GM18520 (cell line): ENCODE measurements at regions not wholly inside any gene's neighbourhood (a gene's known extent, or its start where the extent isn't known, plus 50 kb on each side); places are given as distances from the start of the nearest gene placed in this dataset.

Experiments used
- ATAC-seq: cut with Tn5 transposase; IDR thresholded peaks from one replicate; pipeline ENCODE4 v1.9.1; 2021; ENCODE audit not compliant: unreplicated experiment

DNA sequence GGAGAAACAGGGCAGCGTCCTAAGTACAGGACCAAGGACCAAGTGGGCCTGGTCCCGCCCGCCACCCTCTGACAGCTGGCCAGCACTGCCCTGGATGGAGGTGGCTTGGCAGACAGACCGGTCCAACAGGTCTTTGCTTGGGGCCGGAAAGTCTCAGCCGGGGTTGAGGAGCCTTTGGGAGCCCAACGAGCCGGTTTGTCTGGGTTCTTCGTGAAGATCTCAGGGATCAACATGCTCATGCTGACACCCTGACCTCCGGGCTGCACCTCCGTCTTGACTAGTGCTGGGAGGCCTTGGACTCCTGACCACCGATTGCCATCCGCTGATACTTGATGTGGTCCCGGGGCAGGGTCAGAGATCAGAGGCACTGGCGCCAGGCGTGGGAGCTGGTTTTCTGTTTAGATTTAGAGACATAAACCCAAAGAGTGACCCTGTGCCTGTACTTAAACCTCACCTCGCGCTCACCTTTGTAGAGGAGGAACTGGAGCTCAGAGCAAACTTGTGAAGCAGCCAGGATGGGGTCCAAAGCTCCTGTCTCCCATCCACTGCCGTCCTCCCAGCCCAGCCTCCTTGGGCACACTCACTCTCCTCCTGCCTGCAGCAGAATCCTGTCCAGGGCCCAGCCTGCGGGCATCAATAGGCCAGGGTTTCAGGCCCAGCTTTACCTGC lies 92.1 kb upstream of the GSE1 start:
- no peak for ATAC-seq

- ATAC-seq: no peak
Observed at GRCh38 chr16:85521552-85522307, 91.4 kb upstream of the GSE1 start.

DNA sequence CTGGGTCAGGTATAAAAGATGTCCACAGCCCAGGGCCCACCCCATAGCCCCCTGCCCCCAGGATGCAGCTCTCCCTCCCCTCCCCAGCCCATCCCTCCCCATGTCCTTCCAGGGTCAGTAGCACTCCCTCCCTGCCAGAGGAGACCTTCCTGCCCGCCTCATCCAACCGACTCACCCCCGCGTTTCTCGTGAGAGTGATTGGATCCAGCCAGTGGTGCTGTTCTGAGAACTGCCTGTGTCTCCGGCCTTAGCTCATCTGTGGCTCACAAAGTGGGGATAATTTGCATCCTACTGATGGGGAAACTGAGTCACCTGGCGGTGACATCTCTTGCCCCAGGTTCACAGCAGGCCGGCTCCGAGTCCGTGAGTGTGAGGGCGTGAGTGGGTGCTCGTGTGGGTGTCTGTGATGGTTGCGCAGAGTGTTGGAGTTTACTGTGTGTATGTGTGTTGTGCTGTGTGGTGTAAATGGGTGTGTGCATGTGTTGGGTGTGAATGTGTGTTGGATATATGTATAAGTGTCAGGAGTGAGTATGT lies 90.7 kb upstream of the GSE1 start:
- no peak for ATAC-seq

GRCh38 chr16:85522842-85523601 lies 90.1 kb upstream of the GSE1 start:
- ATAC-seq: no peak

GRCh38 chr16:85523602-85524364 lies 89.3 kb upstream of the GSE1 start:
- ATAC-seq: no peak

DNA sequence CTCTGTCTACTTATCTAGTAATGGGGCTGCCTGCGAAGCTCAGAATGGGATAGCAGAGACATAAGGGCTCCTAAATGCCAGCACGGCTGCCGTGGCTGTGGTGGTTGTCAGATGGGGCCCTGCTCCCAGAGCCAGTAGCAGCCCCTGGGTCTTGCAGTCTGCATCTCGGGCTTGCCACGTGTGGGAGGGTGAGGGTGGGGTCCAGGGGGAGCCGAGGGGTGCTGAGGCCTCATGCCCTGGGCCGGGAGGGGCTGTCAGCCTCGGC lies 88.8 kb upstream of the GSE1 start:
- ATAC-seq: no peak

GRCh38 chr16:85524630-85525419 lies 88.3 kb upstream of the GSE1 start:
- no peak for ATAC-seq

GRCh38 chr16:85525420-85526184 lies 87.5 kb upstream of the GSE1 start:
- ATAC-seq: no peak

GRCh38 chr16:85526185-85526974 lies 86.7 kb upstream of the GSE1 start:
- no peak for ATAC-seq

GRCh38 chr16:85527042-85527766 lies 85.9 kb upstream of the GSE1 start:
- ATAC-seq: no peak

- ATAC-seq: no peak
Observed at GRCh38 chr16:85527767-85528297, 85.3 kb upstream of the GSE1 start.

DNA sequence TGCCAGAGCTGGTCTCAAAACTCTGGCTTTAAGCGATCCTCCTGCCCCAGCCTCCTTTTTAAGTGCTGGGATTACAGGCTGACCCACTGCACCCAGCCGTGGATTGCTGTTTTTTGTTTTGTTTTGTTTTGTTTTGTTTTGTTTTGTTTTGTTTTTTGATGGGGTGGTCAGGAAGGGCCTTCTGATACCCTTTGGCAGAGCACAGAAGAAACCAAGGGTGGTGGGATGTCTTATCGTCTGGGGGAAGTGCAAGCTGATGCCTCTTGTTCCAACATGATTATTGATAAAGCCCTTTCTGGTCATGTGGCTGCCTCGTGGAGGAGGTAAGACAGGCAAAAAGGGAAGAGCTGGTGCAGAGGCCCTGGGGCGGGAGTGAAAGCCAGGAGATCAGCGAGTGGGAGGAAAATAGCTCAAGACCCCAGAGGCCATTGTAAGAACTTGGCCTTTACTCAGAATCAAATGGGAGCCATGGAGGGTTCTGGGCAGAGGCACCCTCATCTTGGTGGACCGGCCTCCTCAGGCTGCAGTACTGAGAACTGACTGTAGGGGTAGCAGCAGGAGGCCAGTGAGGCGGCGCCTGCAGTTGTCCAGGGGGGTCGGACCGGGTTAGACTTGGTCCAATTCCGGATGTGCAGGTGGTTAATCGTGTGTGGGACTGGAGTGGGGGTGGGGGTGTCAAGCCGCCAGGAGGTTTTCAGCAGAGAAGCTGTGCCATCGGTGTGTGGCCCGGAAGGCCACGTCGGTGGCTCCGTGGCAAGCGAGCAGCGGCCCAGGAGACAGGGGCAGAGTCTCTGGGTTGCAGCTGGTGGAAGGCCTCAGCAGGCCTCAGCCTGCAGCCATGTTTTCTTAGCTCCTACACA lies 84.4 kb upstream of the GSE1 start:
- ATAC-seq: no peak

- ATAC-seq: no peak
Observed at GRCh38 chr16:85529489-85530369, 83.4 kb upstream of the GSE1 start.

DNA sequence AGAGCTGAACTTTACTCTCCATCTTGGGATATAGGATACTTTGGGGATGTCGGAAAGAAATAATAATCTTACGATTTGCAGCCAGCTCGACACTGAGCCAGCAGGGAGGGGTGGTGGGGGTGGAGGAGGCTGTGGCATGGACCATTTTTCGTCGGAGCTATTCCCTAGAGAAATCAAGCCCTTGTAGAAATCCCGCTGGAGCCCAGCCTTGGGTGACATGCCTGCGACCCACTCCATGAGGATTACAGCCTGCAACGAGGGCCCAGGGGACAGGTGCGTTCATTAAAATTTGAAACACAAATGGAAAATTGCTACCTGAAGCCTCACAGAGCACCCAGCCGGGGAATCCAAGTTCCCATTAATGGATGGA lies 82.8 kb upstream of the GSE1 start:
- no peak for ATAC-seq

DNA sequence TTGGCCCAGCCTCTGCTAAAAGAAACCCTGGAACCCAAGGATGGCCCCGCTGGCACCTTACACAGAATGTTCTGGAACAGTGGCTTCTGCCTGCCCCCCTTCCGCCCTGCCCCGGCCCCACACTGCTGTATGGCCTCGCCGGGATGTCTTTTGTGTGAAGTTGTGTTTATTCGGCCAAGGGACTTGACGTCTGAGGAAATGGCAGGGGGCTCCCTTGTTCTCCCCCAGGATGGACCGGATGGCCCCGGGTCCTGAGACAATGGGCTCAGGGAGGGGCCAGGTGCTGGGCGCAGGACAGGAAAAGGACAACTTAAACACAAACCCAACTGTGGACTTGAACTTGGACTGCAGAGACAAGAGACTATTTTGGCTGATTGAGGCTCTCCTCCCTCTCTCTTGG lies 81.6 kb upstream of the GSE1 start:
- ATAC-seq: no peak

- no peak for ATAC-seq
Observed at GRCh38 chr16:85532147-85532546, 81.0 kb upstream of the GSE1 start.
